HEK293T (cell line): ENCODE measurements at regions not wholly inside any gene's neighbourhood (a gene's known extent, or its start where the extent isn't known, plus 50 kb on each side); places are given as distances from the start of the nearest gene placed in this dataset.

Source experiments
- CTCF ChIA-PET: fragments of 350-600 bp; formaldehyde crosslinking; extraction: SDS; loops from one replicate; lab custom pipeline; 2021; ENCODE audit warnings: antibody characterized with exemption, inconsistent platforms; lab: Yijun Ruan, JAX
- POLR2A ChIA-PET: fragments of 350-600 bp; formaldehyde crosslinking; extraction: SDS; loops from one replicate; lab custom pipeline; 2020; ENCODE audit warnings: antibody characterized with exemption, inconsistent platforms; lab: Yijun Ruan, JAX
- DNase-seq: peaks from one replicate; pipeline ENCODE4 v3.0.0; 2012; ENCODE audit warnings: mixed read lengths; ENCODE audit errors: extremely low spot score
- ARNT ChIP-seq: fragments of 450-650 bp; IDR thresholded peaks from 2 replicates; pipeline ENCODE4 v1.6.1; 2017; ENCODE audit warnings: mild to moderate bottlenecking
- BHLHE40 ChIP-seq: fragments of 450-650 bp; IDR thresholded peaks from 2 replicates; pipeline ENCODE4 v1.6.1; 2016; ENCODE audit warnings: mild to moderate bottlenecking, moderate library complexity, borderline replicate concordance
- CTBP1 ChIP-seq: fragments of 450-650 bp; IDR thresholded peaks from 2 replicates; pipeline ENCODE4 v1.6.1; 2016; ENCODE audit warnings: borderline replicate concordance
- ELF4 ChIP-seq: fragments of 450-650 bp; IDR thresholded peaks from 2 replicates; pipeline ENCODE4 v1.6.1; 2017; ENCODE audit warnings: antibody characterized with exemption
- FOXA1 ChIP-seq: fragments of 450-650 bp; IDR thresholded peaks from 2 replicates; pipeline ENCODE4 v1.6.1; 2016; ENCODE audit warnings: mild to moderate bottlenecking
- FOXK2 ChIP-seq: fragments of 450-650 bp; IDR thresholded peaks from 2 replicates; pipeline ENCODE4 v1.6.1; 2016; ENCODE audit warnings: mild to moderate bottlenecking
- FOXM1 ChIP-seq: fragments of 450-650 bp; IDR thresholded peaks from 2 replicates; pipeline ENCODE4 v1.6.1; 2017; ENCODE audit warnings: mild to moderate bottlenecking, borderline replicate concordance
- HDGF ChIP-seq: fragments of 450-650 bp; IDR thresholded peaks from 2 replicates; pipeline ENCODE4 v1.6.1; 2017; ENCODE audit warnings: antibody characterized with exemption, borderline replicate concordance
- L3MBTL2 ChIP-seq: fragments of 450-650 bp; conservative IDR thresholded peaks from 2 replicates; pipeline ENCODE4 v1.6.1; 2016; ENCODE audit warnings: mild to moderate bottlenecking
- LEF1 ChIP-seq: fragments of 450-650 bp; IDR thresholded peaks from 2 replicates; pipeline ENCODE4 v1.6.1; 2017; ENCODE audit warnings: mild to moderate bottlenecking, borderline replicate concordance
- NFRKB ChIP-seq: fragments of 450-650 bp; IDR thresholded peaks from 2 replicates; pipeline ENCODE4 v1.6.1; 2016; ENCODE audit warnings: mild to moderate bottlenecking, moderate library complexity
- SP1 ChIP-seq: fragments of 450-650 bp; IDR thresholded peaks from 2 replicates; pipeline ENCODE4 v1.6.1; 2017
- SUZ12 ChIP-seq: fragments of 450-650 bp; IDR thresholded peaks from 2 replicates; pipeline ENCODE4 v1.6.1; 2016; ENCODE audit warnings: mild to moderate bottlenecking
- TARDBP ChIP-seq: fragments of 450-650 bp; IDR thresholded peaks from 2 replicates; pipeline ENCODE4 v1.6.1; 2016
- ZNF384 ChIP-seq: fragments of 450-650 bp; IDR thresholded peaks from 2 replicates; pipeline ENCODE4 v1.6.1; 2016
- TF ChIP-seq, protein P1 (sequence below): fragments of 450-650 bp; IDR thresholded peaks from 2 replicates; pipeline ENCODE4 v1.6.1; 2016

DNA sequence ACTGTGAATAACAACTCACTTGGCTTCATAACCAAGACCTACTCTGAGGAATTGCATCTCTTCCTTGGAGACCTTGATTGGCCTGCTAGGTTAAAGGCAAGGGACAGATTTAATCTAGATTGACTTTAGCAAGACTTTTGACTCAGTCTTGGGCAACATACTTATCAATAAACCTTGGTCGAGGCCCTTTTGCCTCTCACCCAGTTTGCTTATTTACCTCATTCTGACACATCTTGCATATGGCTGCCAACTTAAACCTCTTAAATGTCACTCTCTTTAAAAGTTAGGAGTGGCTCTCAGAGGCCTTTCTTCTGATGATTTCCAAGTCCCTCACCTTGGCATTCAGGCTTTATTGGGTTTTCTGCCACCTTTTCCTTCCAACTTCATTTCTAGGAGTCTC, 124.5 kb downstream of the BAMBI start:
- CTCF ChIA-PET, result no interaction called here
- POLR2A ChIA-PET, result no interaction called here
- no peak for TF ChIP-seq LEF1
- TF ChIP-seq FOXM1, result no peak
- no peak for TF ChIP-seq SP1
- TF ChIP-seq, protein P1, sequence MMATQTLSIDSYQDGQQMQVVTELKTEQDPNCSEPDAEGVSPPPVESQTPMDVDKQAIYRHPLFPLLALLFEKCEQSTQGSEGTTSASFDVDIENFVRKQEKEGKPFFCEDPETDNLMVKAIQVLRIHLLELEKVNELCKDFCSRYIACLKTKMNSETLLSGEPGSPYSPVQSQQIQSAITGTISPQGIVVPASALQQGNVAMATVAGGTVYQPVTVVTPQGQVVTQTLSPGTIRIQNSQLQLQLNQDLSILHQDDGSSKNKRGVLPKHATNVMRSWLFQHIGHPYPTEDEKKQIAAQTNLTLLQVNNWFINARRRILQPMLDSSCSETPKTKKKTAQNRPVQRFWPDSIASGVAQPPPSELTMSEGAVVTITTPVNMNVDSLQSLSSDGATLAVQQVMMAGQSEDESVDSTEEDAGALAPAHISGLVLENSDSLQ, result no peak
- no peak for TF ChIP-seq CTBP1
- no peak for TF ChIP-seq NFRKB
- no peak for TF ChIP-seq ELF4
- TF ChIP-seq ARNT, result no peak
- no peak for TF ChIP-seq L3MBTL2
- no peak for TF ChIP-seq HDGF
- TF ChIP-seq FOXA1, result no peak
- DNase-seq, result no peak

DNA sequence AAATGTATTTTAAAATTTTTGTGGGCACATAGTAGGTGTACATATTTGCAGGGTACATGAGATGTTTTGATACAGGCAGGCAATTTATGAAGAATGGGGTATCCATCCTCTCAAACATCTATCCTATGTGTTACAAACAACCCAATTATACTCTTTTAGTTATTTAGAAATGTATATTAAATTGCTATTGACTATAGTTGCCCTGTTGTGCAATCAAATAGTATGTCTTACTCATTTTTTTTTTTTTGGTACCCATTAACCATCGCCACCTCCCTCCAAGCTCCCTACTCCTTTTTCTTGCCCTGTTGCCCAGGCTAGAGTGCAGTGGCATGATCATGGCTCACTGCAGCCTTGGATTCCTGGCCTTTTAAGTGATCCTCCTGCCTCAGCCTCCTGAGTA, 128.1 kb downstream of the BAMBI start:
- TF ChIP-seq CTBP1 (no peak), ZNF384 (no peak), LEF1 (no peak), SUZ12 (no peak), TARDBP (no peak), FOXA1 (no peak), ELF4 (no peak), L3MBTL2 (no peak), HDGF (no peak), FOXM1 (no peak), NFRKB (no peak), BHLHE40 (no peak), SP1 (no peak), ARNT (no peak), FOXK2 (no peak)
- TF ChIP-seq, protein P1, result no peak
- DNase-seq, result no peak
- ChIA-PET POLR2A (no interaction called here), CTCF (no interaction called here)

GRCh38 chr10:28806488-28806941, 129.2 kb downstream of the BAMBI start:
- ChIA-PET CTCF (interaction anchor here (0.6 kb wide), 1 partner anchor 125 kb away, joined by 3 read pairs; no protein-coding TSS in a partner anchor), POLR2A (interaction anchor here (1.4 to 2.3 kb wide), 3 partner anchors 12 to 129 kb away, joined by 5 to 10 read pairs (median 6); partner anchors contain the start of gene BAMBI)
- no peak for DNase-seq
- TF ChIP-seq FOXK2 (no peak), LEF1 (no peak), NFRKB (no peak), ELF4 (no peak), CTBP1 (no peak), ZNF384 (no peak)

DNA sequence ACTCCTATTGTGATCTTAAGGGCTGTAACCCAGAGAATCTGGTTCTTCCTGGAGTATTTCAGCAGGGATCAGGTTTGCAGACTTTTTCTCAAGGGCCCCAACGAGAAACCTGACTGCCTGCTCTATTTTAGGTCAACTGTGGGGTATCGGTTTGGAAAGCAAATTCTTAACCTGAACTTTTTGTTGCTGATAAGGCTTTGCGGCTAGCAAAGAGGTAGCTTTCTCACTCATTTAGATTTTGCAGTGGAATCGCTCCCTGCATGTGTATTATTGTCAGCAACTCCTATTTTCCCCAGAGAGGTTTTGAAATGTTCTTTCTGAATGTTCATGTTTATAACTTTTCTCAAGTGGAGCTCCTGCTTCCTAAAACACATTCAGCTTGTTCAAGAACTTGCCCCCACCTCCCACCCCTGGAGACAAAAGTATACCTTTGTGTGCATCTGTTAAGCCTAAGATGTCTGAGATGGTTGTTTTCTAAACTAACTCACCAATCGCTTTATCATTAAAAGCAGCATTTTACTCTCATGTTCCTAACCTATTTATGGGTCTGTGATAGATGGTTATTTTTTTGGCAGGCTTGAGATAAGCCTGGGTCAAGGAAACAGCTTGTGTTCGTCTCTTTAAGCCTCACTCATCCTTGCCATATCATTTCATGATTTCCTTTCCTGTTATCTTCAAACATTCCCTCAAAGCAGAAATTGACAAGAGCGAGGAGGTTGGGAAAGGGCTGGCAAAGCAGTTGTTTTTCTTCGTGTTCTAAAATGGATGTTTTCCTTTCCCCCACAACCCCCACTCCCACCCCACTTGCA, 129.8 kb downstream of the BAMBI start:
- CTCF ChIA-PET, result interaction anchor here (1.2 kb wide), 1 partner anchor 143 kb away, joined by 3 read pairs; no protein-coding TSS in a partner anchor
- POLR2A ChIA-PET, result interaction anchor here (1.4 to 2.3 kb wide), 3 partner anchors 11 to 130 kb away, joined by 5 to 10 read pairs (median 6); partner anchors contain the start of gene BAMBI
- TF ChIP-seq SP1, result no peak
- no peak for TF ChIP-seq ELF4
- no peak for TF ChIP-seq L3MBTL2
- no peak for TF ChIP-seq CTBP1
- no peak for TF ChIP-seq FOXK2
- no peak for TF ChIP-seq SUZ12
- no peak for TF ChIP-seq FOXA1
- TF ChIP-seq HDGF, result no peak
- TF ChIP-seq, protein P1, result no peak
- TF ChIP-seq FOXM1, result no peak
- TF ChIP-seq NFRKB, result no peak
- no peak for TF ChIP-seq ZNF384
- TF ChIP-seq ARNT, result no peak
- no peak for TF ChIP-seq LEF1
- TF ChIP-seq TARDBP, result no peak
- TF ChIP-seq BHLHE40, result no peak
- no peak for DNase-seq

GRCh38 chr10:28807760-28808613, 130.7 kb downstream of the BAMBI start:
- DNase-seq, result no peak
- POLR2A ChIA-PET, result interaction anchor here (1.4 to 2.3 kb wide), 3 partner anchors 10 to 131 kb away, joined by 5 to 10 read pairs (median 6); partner anchors contain the start of gene BAMBI
- CTCF ChIA-PET, result interaction anchor here (1.2 kb wide), 1 partner anchor 144 kb away, joined by 3 read pairs; no protein-coding TSS in a partner anchor
- TF ChIP-seq ARNT (no peak), L3MBTL2 (peak; percentile 62; the same call in 1 of the 2 replicates)
